Dedifferentiated amniotic fluid mesenchymal stem cell (primary cell): ENCODE measurements at regions not wholly inside any gene's neighbourhood (a gene's known extent, or its start where the extent isn't known, plus 50 kb on each side); places are given as distances from the start of the nearest gene placed in this dataset.
"Not testable (repeated sequence)": the region's sequence is repeated elsewhere in the genome, so short reads cannot be mapped to it uniquely, and the experiment has no call there.

Experiments
- DNase-seq: peaks from one replicate; pipeline ENCODE4 v3.0.0-alpha.2; 2016; ENCODE audit errors: extremely low spot score

DNA sequence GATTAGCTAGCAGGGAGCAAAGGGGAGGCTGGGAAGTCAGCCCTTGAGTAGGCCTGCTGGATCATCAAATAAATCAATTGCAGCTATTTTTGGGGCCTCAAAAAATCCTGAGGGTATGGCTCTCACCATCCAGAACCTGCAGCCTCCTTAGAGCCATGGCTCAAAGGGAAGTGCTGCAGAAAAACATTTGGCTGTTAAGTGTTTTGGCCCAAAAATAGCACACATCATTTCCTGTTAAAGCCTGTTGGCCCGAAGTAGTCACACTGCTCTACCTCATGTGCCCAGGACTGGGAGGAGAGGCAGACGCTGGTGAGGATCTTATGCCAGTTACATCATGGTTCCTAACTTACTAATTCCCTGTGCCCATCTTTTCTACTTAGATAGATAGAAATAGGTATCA lies 176.8 kb upstream of the PLGLB1 start:
- DNase-seq = not testable (repeated sequence)

DNA sequence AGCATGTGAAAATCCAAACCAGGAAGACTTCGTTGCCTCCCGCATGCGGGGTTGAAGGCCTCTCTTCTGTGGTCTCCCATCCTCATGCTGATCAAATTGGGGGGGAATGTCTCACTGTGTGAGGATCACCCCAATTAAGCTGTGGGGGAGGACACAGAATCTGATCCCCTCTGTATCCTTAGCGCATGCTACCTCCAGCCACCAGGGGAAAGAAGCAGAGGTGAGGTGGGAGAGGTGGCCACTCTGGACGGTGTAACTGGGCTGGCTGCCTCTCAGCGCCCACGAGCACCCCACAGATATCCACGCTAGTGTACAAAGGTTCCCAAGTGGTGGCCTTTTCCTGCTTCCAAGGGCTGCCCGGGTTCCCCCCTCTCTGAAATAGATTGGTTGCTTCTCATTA lies 177.6 kb upstream of the PLGLB1 start:
- DNase-seq = not testable (repeated sequence)

DNA sequence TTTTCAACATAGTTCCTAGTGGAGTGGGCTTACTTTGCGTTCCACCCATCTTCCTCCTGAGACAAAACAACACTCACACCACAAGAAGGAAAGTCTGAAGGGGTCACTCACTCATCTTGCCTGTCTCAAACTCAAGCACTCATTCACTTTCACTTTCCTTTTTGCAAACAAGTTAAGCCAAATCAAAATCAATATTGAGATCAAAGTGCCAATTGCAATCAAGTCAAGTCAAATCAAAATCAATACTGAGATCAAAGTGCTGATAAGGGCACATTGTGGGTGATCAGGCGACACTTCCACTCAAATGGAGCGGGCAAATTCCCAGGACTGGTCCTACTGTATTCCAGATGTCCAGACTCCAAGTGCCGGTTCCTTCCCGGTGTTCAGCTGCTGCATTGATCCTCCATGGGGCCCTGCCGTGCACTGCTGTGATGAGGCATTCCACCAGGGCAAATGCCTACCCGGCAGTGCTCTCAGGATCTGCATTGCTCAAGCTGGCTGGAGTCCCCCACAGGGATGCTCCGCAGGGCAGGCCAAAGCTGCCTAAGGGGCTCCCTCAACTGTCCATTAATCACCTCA lies 183.0 kb upstream of the PLGLB1 start:
- not testable (repeated sequence) for DNase-seq

DNA sequence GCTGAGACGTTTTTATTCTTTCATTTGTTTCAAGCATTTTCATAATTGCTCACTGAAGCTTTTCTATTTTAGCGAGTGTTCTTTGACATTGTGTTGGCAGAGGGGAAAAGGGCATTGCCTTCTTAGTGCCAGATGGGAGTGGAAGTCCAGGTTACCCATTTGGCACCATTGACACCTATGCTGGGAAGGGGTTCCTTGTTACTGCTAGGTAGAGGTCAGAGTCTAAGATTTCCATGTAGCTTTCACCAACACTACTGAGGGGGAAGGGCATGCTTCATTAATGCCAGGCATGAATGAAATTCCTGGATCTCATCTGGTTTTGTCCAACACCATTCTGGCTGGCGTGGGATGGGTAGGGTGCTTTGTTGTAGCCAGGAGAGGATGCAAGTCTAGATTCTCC lies 191.3 kb upstream of the PLGLB1 start:
- DNase-seq = not testable (repeated sequence)

DNA sequence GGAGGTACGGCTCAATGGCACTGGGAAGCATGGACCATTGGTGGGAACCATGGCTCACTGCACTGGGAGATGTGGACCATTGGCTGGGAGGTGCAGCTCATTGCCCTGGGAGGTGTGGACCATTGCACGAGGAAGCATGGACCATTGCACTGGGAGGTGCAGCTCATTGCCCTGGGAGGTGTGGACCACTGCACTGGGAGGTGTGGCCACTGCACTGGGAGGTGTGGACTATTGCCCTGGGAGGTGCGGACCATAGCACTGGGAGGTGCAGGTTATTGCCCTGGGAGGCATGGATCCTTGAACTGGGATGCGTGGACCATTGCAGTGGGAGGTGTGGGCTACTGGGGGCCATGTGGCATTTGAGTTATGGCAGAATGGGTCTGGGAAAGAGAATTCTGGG lies 195.4 kb upstream of the PLGLB1 start:
- not testable (repeated sequence) for DNase-seq

DNA sequence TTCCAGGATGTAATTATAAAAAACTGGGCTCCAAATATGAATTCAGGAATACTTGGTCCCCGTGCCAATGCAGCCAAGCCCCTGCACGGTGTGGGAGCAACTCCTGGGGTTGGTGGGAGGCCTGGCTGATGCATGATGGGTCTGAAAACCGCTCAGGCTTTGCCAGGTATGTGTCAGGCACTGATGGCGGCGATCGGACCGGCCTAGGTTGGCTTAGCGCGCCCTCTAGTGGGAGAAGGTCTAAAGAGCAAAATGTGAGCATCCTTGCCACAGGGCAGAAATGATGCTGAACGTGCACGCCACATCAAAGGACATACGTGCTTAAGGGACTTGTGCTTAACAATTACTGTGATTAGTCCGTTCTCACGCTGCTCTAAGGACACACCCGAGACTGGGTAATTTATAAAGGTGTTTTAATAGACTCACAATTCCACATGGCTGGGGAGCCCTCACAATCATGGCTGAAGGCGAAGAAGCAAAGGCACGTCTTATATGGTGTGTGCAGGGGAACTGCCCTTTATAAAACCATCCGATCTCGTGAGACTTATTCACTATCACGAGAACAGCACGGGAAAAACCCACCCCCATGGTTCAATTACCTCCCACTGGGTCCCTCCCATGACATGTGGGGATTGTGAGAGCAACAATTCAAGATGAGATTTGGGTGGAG lies 196.2 kb upstream of the PLGLB1 start:
- not testable (repeated sequence) for DNase-seq

DNA sequence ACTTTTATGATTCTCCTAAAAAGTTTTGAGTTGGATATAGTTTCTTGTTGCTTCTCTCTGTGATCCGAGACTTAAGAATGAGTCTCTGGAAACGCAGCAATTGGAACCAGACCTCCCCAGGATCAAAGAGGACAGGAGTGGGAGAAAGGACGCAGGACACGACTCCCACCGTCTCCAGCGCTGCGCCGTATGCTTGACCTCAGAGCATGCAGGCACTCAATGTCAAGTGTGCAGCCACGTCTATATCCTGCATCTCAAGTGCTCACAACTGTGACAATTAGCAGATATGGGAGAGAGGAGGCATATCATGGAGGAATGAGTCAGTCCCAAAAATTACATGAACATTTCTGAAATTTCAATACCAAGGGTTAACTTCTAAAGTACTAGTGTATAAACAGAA lies 199.0 kb upstream of the PLGLB1 start:
- not testable (repeated sequence) for DNase-seq

DNA sequence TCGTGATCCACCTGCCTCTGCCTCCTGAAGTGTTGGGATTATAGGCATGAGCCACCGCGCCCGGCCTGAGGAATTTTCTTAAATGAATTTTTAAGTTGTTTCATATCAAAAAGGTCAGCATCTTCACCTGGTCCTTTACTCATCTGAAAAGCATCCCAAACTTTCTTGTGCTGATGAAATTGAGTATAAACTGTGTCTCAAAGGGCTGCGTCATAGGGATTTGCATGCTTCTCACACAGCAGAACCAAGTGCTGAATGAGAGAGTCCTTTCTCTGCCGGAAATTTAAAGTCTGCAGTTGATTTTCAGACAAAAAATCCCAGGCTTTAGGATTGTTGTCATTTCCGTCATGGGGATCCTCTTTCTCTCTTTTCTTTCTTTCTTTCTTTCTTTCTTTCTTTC lies 200.5 kb upstream of the PLGLB1 start:
- DNase-seq = peak; percentile 52

DNA sequence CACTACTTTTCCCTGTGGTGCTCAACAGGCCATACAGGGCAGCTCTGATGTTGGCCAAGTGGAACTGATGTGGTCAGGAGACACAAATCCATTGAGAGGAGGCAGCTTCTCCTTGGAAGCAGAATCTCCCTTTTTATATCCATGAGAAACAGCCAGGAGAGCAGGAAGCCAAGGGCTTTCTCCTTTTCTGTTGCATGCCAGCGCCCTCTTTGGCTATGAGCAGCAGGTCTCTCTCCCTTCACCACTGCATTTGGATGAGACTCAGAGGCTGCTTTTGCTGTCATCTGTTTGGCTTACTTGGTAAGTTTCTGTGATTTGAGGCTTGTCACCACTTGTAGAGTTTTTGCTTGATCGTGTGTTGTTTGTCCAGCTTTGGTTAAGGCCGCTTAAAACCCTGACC lies 202.2 kb upstream of the PLGLB1 start:
- DNase-seq = not testable (repeated sequence)

DNA sequence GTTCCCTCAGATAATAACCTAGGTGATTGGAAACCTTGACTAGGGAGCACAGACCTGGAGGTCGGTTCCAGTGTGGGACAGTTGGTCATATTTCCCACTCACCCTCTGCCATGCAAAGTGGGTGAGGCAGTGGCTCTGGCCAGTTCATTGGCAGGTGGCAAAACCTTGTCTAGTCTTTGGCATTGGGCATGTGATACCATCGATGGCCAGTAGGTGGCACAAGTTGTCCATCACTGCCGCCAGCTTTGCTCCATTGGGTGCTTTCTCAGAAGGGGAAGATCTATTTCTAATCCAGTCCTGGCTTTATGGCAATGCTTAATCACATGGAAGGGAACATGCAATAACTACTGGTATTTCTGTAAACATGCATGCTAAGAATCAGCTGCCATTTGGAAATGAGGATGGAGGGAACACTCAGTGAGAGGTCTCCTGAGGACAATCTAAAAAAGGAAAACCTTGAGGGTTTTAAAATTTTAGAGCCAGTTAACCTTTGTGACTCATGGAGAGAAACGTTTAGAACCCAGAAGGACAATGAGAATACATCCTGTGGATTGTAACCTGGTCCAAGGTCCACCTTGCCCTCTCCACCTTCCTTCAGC lies 207.5 kb upstream of the PLGLB1 start:
- peak; percentile 49 for DNase-seq

DNA sequence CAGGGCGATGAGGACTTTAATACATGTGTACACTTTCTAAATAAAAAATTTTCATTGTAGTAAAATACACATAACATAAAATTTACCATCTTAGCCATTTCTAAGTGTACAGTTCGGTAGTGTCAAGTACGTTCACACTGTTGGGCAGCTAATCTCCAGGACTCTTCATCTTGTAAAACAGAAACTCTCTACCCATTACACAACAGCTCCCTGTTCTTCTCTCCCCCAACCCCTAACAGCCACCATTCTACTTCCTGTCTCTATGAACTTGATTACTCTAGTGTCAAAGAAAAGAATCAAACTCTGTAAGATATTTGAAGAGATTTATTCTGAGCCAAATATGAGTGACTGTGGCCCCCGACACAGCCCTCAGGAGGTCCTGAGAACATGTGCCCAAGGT lies 208.3 kb upstream of the PLGLB1 start:
- not testable (repeated sequence) for DNase-seq

DNA sequence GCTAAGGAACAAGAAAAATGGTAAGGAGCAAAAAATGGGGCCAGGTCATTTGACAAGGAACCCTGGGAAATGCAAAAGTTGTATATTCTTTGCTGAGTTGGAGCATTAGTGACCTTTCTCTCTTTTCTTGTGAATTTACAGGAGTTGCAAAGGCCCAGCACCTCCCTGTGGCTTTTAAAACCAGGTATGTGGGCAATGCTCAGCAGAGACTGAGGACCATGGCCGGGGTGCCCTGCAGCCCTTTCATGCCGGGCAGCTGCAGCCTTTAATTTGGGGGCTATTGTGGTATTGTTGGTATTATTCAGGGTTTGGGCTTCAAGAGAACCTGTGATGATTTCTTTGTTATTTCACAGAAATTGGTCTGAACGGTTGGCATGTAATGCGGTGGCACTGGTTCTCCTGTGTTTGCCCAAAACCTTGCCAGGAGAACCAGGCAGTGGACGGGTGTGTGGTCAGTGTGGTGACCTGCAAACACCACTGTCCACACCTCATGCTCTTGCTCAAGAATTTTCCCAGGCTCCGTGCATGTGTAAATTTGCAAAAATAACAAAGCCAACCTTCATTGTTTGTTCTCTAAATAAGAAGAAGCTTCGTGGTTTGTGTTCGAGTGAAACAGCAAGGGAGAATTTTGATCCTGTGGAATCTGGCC lies 213.8 kb upstream of the PLGLB1 start:
- DNase-seq = not testable (repeated sequence)

DNA sequence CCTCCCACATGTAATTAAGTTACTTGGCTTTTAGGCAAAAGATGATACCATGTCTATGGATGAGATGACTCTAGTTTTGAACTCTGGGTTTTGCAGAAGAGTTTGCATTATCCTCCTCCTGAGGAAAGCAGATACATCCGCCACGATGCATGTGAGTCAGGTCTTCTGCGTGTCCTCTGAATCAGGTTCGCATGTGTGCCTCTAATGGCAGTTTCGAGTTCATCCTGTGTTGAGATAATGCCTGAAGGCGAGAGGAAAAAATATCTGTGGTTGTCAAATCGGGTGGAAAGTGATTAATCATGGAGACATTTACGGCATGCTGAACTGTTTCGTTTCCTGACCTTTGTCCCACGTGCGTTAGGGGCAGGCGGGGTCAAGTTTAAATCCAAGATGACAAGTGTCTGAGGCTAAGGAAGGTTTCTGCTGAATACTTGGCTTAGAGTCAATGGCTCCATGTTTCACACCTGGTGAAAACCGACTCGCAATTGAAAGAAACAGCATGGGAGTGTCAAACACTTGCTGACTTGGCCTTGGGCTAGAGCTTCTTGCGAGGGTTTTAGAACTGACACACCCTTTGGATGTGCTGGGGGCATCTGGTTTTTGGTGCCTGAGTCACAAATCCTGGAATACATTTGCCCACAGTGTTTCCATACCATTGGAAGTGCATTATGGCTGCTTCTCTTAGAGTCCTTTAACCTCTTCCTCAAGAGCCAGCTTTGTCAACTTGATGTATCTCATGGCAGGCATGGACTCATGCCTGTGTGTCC lies 216.1 kb upstream of the PLGLB1 start:
- DNase-seq = not testable (repeated sequence)

DNA sequence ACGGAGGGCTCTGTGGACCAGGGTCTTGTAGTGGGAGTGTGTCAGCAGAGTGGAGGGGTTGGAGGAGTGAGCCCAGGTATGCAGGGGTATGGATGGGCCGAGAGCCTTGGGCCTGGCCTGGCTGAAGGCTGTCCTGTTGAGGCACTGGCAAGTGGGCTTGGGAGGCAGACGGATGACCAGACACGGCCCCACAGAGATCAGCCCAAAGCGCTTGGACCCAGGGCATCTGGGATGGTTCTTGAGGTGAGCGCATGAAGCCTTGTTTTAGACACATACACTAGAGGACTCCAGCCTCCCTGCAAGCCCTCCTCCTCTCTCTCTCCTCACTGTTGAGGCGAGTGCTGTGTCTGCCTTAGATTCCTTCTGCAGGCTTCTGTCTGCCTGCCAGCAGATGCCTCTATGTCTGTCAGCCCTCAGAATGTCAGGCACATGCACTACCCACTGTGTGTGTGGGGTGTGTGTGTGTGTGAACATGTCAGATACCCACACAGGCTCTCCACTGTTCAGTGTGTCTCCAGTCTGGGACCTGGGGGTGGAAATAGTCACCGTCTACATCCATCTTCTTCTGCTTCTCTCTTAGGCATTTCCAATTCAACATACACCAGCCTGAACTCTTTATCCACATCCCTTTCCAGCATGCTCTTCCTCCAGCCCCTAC lies 218.0 kb upstream of the PLGLB1 start:
- DNase-seq = not testable (repeated sequence)

DNA sequence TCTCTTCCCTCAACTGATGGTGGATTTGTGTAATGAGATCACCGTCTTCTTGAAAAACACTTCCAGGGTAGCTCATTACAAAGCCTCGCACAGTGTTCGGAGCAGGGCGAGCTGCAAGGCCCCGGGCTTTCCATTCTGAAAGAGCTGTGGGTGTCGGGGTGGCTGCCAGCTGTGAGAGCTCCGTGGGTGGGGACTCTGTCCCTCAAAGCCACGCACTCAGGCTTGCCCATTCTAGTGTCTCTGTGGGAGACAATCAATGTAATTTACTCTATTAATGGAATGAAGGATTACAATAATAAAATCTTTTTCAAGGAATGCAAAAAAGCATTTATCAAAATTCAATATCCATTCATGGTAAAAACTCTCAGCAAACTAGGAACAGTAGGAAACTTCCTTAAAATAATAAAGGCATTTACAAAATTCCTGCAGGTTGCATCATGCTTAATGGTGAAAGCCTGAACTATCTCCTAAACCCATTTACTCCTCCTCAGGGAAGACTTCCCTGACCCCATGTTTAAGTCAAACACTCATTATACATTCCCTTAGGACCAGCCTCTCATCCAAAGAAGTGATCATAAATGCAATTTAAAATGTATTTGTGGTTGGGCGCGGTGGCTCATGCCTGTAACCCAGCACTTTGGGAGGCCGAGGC lies 224.5 kb upstream of the PLGLB1 start:
- not testable (repeated sequence) for DNase-seq

DNA sequence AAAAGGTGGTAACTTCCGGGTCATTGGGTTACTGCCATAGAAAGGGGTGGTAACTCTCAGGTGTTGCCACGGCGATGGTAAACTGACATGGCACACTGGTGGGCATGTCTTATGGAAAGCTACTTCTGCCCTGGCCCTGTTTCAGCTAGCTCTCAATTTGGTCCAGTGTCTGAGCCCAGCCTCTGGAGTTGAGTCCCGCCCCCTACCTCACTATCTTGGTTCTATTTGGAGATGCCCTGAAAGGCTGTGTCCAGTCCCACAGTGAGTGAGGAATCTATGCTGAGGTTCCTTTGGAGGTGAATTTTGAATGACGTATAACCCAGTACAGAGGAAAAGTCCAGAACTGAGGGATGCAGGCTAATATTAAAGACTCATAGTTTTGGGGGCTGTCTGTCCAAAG lies 230.4 kb upstream of the PLGLB1 start:
- not testable (repeated sequence) for DNase-seq

DNA sequence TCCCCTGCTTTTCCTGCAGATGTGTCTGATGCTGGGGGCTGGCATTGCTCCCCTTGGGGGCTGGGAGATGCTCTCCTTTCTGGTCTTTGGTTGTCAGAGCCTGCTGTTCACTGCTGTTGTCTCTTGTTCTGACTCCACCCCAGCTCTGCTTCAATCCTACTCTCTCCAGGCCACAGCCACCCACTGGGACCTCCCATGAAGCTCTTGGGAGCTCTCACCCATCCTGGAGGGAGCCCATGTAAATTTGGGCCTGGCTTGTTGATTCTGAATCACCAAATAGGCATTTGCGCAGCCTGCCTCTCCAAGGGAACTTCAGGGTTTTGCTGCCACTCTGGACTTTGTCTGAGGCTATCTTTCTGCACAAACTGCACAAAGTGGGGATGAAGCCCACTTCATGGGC lies 232.9 kb upstream of the PLGLB1 start:
- not testable (repeated sequence) for DNase-seq

DNA sequence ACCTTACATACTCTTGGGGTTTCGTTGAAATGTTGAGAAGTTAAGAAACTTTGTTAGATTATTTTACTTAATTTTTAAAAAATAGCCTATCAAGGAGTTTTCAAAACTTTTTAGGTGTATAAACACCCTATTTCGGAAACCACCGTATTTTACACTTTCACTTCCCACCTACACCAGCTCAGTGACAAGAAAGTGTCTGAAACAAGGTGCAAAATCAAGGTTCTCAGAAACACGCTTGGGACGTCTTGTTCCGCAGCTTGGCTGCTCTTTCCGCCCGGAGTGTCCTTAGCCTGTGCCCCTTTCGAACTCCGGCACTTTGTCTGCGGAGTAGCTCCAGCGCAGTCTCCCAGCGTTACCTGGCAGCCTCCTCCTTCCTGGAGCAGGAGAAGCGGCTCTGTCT lies 233.8 kb upstream of the PLGLB1 start:
- not testable (repeated sequence) for DNase-seq

DNA sequence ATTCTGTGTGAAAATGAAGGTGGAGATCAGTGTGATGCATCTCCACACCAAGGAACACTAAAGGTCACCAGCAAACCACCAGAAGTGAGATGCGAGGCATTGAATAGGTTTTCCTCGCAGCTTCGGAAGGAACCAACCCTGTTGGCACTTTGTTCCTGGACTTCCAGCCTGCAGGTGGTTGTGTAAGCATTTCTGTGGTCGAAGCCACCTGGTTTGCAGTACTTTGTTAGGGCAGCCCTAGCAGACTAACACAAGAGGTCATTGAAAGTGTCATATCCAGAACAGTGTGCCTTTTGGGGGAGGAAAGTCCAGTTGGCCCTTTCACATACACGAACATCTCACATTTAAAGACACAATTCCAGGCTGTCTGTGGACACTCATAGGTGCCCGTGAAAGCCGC lies 237.2 kb upstream of the PLGLB1 start:
- not testable (repeated sequence) for DNase-seq

DNA sequence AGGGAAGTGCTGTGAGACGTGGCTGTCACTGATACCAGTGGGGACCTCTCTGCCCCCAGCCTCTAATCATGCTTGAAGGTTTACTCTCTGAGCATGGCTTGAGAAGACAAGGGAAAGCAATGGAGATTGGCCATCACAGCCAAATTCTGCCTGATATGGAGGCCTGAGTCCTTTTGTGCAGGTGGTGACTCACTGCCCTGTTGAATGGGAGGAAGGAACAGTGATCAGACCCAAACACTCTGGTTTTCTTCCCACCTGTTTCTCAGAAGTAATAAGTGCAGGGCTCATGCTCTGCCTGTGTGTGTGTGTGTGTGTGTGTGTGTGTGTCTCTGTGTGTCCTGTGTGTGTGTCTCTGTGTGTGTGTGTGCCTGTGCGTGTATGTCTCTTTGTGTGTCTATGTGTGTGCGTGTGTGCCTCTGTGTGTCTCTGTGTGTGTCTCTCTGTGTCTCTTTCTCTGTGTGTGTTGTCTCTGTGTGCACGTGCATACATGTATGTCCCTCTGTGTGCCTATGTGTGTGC lies 240.6 kb upstream of the PLGLB1 start:
- not testable (repeated sequence) for DNase-seq
